HG03565 (cell line): ENCODE measurements at regions not wholly inside any gene's neighbourhood (a gene's known extent, or its start where the extent isn't known, plus 50 kb on each side); places are given as distances from the start of the nearest gene placed in this dataset.
"Not testable (repeated sequence)": the region's sequence is repeated elsewhere in the genome, so short reads cannot be mapped to it uniquely, and the experiment has no call there.

Source experiments
- ATAC-seq: cut with Tn5 transposase; IDR thresholded peaks from one replicate; pipeline ENCODE4 v1.9.1; 2021; ENCODE audit warnings: mild to moderate bottlenecking, moderate library complexity; ENCODE audit not compliant: unreplicated experiment

- ATAC-seq: no peak
These were observed 53.1 kb upstream of the STK39 start for GRCh38 chr2:168300460-168300859.

DNA sequence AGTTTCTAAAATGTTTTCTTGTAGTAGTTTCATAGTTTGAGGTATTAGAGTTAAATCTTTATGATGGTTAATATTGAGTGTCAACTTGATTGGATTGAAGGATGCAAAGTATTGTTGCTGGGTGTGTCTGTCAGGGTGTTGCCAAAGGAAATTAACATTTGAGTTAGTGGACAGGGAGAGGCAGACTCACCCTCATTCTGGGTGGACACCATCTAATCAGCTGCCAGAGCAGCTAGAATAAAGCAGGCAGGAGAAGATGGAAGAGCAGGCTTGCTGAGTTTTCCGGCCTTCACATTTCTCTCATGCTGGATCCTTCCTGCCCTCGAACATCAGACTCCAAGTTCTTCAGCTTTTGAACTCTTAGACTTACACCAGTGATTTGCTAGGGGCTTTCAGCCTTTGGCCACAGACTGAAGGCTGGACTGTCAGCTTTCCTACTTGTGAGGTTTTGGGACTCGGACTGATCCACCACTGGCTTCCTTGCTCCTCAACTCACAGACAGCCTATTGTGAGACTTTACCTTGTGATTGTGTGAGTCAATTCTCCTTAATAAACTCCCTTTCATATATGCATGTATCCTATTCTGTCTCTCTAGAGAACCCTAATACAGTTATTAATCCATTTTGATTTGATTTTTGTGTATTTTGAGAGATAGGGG lies 56.8 kb upstream of the STK39 start:
- no peak for ATAC-seq

GRCh38 chr2:168307379-168307778 lies 60.0 kb upstream of the STK39 start:
- no peak for ATAC-seq

DNA sequence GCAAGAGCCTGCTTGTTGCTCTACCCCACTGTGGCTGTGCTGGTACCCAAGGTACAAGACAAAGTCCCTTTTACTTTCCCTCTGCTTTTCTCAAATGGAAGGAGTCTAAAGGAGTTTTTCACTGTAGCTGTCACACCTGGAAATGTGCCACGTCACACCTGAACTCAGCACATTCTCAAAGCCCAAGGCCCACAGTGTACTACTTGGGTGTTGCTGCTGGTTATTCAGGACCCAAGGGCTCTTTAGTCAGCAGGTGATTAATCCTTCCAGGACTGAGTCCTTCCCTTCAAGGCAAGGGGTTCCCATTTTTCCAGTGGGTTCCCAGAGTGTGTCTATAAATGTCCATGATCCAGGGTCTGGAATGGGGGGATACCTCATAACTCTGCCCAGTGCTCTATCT lies 63.2 kb upstream of the STK39 start:
- no peak for ATAC-seq

DNA sequence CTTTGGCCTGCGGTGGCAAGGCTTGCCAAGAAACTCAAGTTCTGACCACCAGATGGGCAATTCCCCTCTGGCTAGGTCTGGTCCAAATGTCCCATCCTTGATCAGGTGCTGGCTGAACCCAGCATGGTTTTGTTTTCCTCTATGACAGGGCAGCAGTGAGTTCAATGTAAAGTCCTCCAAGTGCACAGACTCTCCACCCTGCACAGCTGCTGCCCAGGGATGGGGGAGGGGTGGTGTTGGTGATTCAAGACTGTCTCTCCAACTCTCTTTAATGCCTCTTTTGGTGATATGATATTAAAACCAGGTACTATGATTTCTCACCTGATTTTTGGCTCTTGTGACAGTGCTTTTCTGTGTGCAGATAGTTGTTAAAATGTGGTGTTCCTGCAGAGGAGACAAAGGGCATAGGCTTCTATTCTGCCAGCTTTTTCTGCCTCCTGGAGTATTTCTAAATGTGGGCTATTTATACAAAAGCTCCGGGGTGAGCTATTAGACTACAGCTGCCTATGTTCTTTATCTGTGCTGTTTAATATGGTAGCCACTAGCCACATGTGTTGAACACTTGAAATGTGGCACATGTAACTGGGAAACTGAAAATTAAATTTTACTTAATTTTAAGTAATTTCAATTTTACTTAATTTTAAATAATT lies 64.0 kb upstream of the STK39 start:
- ATAC-seq: no peak

GRCh38 chr2:168312036-168312822 lies 64.8 kb upstream of the STK39 start:
- no peak for ATAC-seq

GRCh38 chr2:168314236-168314635 lies 66.8 kb upstream of the STK39 start:
- ATAC-seq: no peak

DNA sequence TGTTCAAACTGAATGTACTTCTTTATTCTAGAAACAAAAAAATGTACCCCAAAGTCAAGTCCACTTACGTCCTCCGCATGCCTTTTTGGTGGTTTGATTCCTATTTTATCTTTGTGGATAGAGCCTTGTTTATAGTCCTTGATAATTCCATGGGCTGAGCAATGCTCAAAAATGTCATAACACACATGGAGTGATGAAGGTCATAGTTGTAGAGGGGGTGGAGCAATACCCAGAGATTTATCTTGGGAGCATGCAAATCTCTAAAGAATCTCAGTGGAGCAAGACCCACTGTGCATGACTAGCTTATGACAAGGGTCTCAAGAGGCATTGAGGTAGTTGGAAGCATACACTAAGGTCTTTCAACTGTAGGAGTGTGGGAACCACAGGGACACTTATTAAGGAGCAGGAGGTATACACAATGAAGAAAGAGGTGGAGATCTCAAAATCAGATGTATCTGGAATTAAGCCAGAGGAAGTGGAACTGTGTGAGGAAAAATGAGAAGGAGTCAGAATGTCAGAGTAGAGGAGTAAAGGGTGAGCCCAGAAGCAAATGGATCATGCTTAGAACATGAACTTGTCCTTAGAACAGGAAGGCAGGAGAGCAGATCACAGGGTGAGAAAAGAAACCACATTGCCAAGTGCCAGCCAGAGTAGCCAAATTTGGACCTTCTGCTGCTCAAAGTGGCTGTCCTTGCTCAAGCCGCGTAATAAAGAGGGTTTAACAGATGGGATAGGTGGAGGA lies 68.1 kb upstream of the STK39 start:
- no peak for ATAC-seq

GRCh38 chr2:168316073-168316440 lies 68.7 kb upstream of the STK39 start:
- ATAC-seq: no peak

DNA sequence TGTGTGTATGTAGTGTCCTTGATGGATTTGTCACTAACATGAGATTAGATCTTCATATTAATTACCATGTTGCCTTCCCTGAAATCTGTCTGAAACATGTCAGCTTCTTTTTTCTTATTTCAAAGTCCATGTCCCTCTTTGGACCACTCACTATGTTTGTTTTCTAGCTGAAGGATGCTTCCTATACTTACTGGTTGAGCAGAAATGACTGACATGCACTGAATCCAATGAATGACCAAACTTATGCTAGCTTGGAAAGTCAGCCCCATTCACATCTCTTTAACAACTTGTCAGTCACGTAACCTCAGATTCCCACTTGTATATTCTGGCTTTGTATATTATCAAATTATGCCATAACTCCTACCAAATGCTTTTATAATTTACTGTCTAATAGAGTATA lies 69.9 kb upstream of the STK39 start:
- ATAC-seq: no peak

DNA sequence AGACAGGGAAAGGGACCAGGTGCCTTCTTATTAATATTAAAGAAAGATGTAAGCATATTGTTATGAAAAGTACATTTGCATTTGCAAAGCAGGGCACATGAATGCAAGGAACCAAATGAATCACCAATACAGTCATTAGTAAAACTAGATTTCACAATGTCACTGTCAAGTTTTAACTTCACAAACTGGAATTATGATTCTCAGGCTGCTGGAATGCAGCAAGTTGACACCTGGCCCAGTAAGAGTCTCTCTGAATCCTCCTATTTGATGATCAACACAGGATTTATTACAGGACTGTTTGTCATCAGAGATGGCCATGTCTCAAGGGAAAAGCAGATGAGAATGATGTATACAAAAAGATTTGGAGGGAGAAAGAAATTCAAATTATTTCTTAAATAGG lies 72.9 kb upstream of the STK39 start:
- no peak for ATAC-seq

GRCh38 chr2:168322325-168323007 lies 75.1 kb upstream of the STK39 start:
- no peak for ATAC-seq

GRCh38 chr2:168323529-168324021 lies 76.2 kb upstream of the STK39 start:
- no peak for ATAC-seq

GRCh38 chr2:168326572-168326971 lies 79.2 kb upstream of the STK39 start:
- no peak for ATAC-seq

DNA sequence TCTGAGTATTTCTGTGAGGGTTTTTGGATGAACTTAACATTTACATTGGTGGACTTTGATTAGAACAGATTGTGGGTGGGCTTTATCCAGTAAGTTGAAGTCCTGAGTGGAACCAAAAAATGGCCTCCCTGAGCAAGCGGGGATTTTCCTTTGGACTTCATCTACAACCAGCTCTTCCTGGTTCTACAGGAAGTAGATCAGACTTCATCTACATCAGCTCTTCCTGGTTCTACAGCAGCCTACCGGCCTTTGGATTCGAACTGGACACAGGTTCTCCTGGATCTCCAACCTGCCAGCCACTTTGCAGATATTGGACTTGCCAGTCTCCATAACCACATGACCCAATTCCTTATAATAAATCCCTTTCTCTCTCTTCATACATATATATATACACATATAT lies 79.9 kb upstream of the STK39 start:
- ATAC-seq: no peak

DNA sequence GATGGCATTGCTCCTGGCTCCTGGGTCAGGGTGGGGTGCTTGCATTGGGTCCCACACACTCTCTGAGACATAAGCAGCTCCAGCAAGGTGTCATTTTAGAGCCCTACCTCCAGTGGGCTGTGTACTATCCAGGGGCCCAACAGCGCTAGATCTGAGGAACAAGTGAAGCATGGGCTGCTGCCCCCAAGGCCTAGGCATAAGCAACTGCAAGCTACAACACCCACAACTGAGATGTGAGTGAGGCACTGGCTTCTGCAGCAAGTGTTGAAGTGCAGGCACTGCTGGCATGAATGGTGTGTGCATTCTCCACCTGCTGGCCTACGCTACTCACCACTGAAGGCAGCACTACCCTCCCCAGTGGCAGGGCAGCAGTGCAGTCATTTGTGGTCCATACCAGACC lies 81.0 kb upstream of the STK39 start:
- ATAC-seq: no peak

DNA sequence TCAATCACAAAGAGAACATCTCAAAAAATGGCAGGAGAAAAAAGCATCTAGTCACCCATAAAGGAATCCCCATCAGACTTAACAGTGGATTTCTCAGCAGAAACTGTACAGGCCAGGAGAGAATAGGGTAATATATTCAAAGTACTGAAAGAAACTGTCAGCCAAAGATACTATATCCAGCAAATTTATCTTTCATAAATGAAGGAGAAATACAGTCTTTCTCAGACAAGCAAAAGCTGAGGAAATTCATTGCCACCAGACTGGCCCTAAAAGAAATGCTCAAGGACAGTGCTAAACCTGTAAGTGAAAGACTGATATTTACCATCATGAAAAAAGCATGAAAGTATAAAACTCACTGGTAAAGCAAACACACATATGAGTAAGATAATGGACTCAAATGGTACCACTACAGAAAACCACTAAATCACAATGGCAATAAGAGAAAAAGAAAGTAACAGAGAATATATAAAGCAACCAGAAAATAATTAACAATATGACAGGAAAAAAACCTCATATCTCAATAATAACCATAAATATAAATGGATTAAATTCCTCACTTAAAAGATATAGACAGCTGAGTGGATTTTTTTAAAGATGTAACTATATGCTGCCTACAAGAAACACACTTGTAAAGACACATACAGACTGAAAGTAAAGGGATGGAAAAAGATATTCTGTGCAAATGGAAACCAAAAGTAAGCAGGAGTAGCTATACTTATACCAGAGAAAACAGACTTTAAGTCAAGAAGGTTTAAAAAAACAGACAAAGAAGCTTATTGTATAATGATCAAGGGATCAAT lies 83.4 kb upstream of the STK39 start:
- no peak for ATAC-seq

DNA sequence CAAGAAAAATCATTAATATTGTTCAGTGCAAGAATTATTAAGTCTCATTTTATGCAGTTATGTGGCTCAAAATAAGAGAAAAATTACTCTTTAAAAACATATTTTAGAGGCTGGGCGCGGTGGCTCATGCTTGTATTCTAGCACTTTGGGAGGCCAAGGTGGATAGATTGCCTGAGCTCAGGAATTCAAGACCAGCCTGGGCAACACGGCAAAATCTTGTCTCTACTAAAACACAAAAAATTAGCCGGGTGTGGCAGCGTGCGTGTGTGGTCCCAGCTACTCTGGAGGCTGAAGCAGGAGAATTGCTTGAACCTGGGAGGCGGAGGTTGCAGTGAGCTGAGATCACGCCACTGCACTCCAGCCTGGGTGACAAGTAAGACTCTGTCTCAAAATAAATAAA lies 87.9 kb upstream of the STK39 start:
- not testable (repeated sequence) for ATAC-seq

DNA sequence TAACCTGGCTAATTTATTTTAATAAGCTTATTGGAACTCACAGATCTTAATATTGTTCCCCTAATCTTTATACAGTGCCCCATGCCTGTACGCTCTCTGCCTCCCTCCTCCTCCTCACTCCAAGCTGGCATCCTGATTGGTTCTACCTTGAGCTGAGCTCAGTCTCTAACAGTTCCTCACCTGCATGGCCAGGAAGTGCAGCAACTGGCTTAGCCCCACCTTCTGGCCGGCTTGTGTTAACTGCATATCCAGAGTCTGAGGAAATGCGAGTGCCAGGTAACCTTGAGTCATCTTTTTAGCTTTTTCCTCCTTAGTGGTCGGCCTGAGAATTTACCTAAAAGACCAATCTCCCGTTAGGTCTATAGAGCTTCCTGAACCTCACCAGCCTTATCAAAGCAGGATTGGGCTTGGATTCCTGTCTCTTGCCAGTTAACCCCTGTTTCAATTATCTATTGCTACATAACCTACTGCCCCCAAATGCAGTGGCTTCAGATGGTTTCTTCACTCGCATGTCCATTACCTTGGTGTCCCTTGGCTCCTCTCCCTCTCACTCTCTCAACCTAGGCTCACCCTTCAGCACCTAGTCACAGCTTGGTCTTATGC lies 89.5 kb upstream of the STK39 start:
- ATAC-seq: peak; percentile 67

DNA sequence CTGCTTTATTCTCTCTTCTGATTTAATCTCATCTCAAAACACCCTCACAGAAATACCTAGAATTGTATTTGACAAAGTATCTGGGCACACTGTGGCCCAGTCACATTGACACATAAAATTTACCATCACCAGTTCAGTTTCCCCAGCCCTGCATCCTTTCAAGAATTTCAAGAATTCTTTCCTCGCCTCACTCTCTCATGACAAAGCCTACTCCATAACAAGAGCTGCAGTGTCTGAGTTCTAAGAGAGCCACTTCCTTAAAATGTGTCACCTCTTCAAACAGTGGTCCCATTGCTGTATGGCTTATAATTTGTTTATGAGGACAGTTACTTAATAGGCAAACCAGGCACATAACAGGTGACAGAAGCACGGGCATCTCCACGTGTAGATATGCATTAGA lies 90.9 kb upstream of the STK39 start:
- ATAC-seq: no peak
